PC-9 (cell line): ENCODE measurements at regions not wholly inside any gene's neighbourhood (a gene's known extent, or its start where the extent isn't known, plus 50 kb on each side); places are given as distances from the start of the nearest gene placed in this dataset.
A peak's percentile ranks its signal among the peaks of the same experiment; 100 is the strongest.

ENCODE experiments used
- BruUV-seq: library from RNA; stranded (reverse); fragments of 400-500 nt; replicated peaks from 2 replicates; lab custom pipeline; 2021; lab: Mats Ljungman, UMichigan
- CTCF ChIA-PET: fragments of 300-600 bp; sonication (Branson Sonifier 250); formaldehyde crosslinking; loops from one replicate; lab custom pipeline; 2022; ENCODE audit warnings: antibody characterized with exemption; lab: Charles Lee
- POLR2A ChIA-PET: fragments of 300-600 bp; sonication (Branson Sonifier 250); formaldehyde crosslinking; loops from one replicate; lab custom pipeline; 2022; ENCODE audit warnings: antibody characterized with exemption; ENCODE audit not compliant: unreplicated experiment; lab: Charles Lee
- DNase-seq, 2 experiments: peaks; one replicate each; pipeline versions ENCODE4 v3.0.0 to v3.0.0-alpha.2; 2015 to 2022; ENCODE audit warnings: mixed read lengths in 1 of 2
- H2AFZ ChIP-seq: fragments of 200-600 bp; sonication (generic); 2 replicates; pipeline ENCODE4 v1.8.1; 2017; ENCODE audit warnings: antibody characterized with exemption
- H3F3A ChIP-seq: fragments of 200-600 bp; sonication (generic); 2 replicates; pipeline ENCODE4 v1.8.1; 2017; ENCODE audit warnings: antibody characterized with exemption, mild to moderate bottlenecking, low read depth; ENCODE audit not compliant: insufficient read depth
- H3K27ac ChIP-seq: fragments of 200-600 bp; sonication (generic); 2 replicates; pipeline ENCODE4 v1.6.1; 2016; ENCODE audit warnings: mixed run types
- H3K27me3 ChIP-seq: fragments of 200-600 bp; sonication (generic); 2 replicates; pipeline ENCODE4 v1.6.1; 2016; ENCODE audit warnings: low read depth, mixed run types; ENCODE audit not compliant: insufficient read depth
- H3K36me3 ChIP-seq: fragments of 200-600 bp; sonication (generic); 2 replicates; pipeline ENCODE4 v1.6.1; 2016; ENCODE audit warnings: low read depth, mixed run types
- H3K4me1 ChIP-seq: fragments of 200-600 bp; sonication (generic); replicated peaks from 2 replicates; pipeline ENCODE4 v1.6.1; 2016; ENCODE audit warnings: mixed run types; ENCODE audit not compliant: insufficient read depth
- H3K4me2 ChIP-seq: fragments of 200-600 bp; sonication (generic); 2 replicates; pipeline ENCODE4 v1.6.1; 2017; ENCODE audit warnings: mixed run types
- H3K4me3 ChIP-seq: fragments of 200-600 bp; sonication (generic); 2 replicates; pipeline ENCODE4 v1.6.1; 2016; ENCODE audit warnings: mixed run types
- H3K79me2 ChIP-seq: fragments of 200-600 bp; sonication (generic); 2 replicates; pipeline ENCODE4 v1.6.1; 2017; ENCODE audit warnings: low read depth, mixed run types
- H3K9me2 ChIP-seq: fragments of 200-600 bp; sonication (generic); 2 replicates; pipeline ENCODE4 v1.8.1; 2017; ENCODE audit warnings: mild to moderate bottlenecking; ENCODE audit not compliant: insufficient read depth
- H3K9me3 ChIP-seq: fragments of 200-600 bp; sonication (generic); 2 replicates; pipeline ENCODE4 v1.8.1; 2016; ENCODE audit warnings: low read depth; ENCODE audit not compliant: insufficient read depth
- H4K20me1 ChIP-seq: fragments of 200-600 bp; sonication (generic); 2 replicates; pipeline ENCODE4 v1.8.1; 2017; ENCODE audit not compliant: insufficient read depth
- CTCF ChIP-seq: fragments of 200-600 bp; sonication (generic); conservative IDR thresholded peaks from 2 replicates; pipeline ENCODE4 v1.6.1; 2017; ENCODE audit warnings: mixed run types, antibody characterized with exemption, mild to moderate bottlenecking, moderate library complexity
- EZH2 ChIP-seq: fragments of 200-600 bp; sonication (generic); IDR thresholded peaks from 2 replicates; pipeline ENCODE4 v1.8.0; 2017; ENCODE audit warnings: antibody characterized with exemption, low read depth
- intact Hi-C: fragments of 100-400 bp; cut with micrococcal nuclease; formaldehyde crosslinking; loops from one replicate; pipeline ENCODE4 v1.10.0; 2022; ENCODE audit not compliant: unreplicated experiment

- no peaks in the 10 kb centered on the region for H3K4me1 ChIP-seq
- no peaks in the 10 kb centered on the region for H3K9me3 ChIP-seq
- H3K79me2 ChIP-seq = no peaks in the 10 kb centered on the region
- CTCF ChIA-PET = no interaction called here
- H3K9me2 ChIP-seq = no peaks in the 10 kb centered on the region
- H3K27ac ChIP-seq = no peak overlapping the region
- intact Hi-C loops = no loop called here
- POLR2A ChIA-PET = no interaction called here
- no peaks in the 10 kb centered on the region for H4K20me1 ChIP-seq
- DNase-seq = no peak
- H3K36me3 ChIP-seq = no peaks in the 10 kb centered on the region
- no peak overlapping the region for H3K4me3 ChIP-seq
- H2AFZ ChIP-seq = no peak overlapping the region
- BruUV-seq = no TSS peak
- no peak overlapping the region for H3K4me2 ChIP-seq
- TF ChIP-seq EZH2 (no peak), CTCF (no peak)
- H3F3A ChIP-seq = no peaks in the 10 kb centered on the region
- H3K27me3 ChIP-seq = 0 out of 2 replicates have a peak, but pooled peaks cover 18% of the 10 kb centered on the region
These were observed 793.9 kb downstream of the SEMA5A start for GRCh38 chr5:8751971-8752370.

DNA sequence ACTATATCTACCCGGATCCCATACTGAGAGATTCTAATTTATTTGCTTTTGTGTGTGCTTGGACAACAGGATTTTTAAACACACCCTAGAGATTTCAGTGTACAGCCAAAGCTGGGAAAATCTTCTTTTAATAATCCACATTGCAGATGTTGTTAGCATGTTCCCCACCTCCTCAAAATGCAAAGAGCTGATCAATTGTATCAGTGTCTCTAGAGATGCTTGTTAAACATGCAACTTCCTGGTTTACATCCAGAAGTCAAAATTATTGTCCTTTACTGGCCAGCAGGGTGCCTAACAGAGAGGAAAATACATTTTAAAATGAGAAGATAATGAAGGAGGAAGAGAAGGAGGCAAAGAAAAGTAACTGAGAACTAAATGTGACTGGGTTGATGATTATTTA lies 793.3 kb downstream of the SEMA5A start:
- no peak for TF ChIP-seq CTCF
- TF ChIP-seq EZH2 = no peak
- POLR2A ChIA-PET = no interaction called here
- intact Hi-C loops = no loop called here
- Histone ChIP-seq H3K27ac (no peak overlapping the region), H3K4me2 (no peak overlapping the region), H3K4me1 (no peaks in the 10 kb centered on the region), H4K20me1 (no peaks in the 10 kb centered on the region), H3F3A (no peaks in the 10 kb centered on the region), H2AFZ (no peak overlapping the region), H3K9me2 (no peaks in the 10 kb centered on the region), H3K9me3 (no peaks in the 10 kb centered on the region), H3K36me3 (no peaks in the 10 kb centered on the region), H3K4me3 (no peak overlapping the region), H3K79me2 (no peaks in the 10 kb centered on the region), H3K27me3 (0 out of 2 replicates have a peak, but pooled peaks cover 15% of the 10 kb centered on the region)
- BruUV-seq = no TSS peak
- CTCF ChIA-PET = no interaction called here
- DNase-seq = no peak

GRCh38 chr5:8756498-8757084 lies 789.3 kb downstream of the SEMA5A start:
- POLR2A ChIA-PET = no interaction called here
- BruUV-seq = no TSS peak

More at GRCh38 chr5:8756498-8757084, 789.3 kb downstream of the SEMA5A start:
- no peaks in the 10 kb centered on the region for H3K4me1 ChIP-seq
- H2AFZ ChIP-seq = no peak overlapping the region
- H3K4me2 ChIP-seq = no peak overlapping the region
- H3K79me2 ChIP-seq = no peaks in the 10 kb centered on the region
- no peaks in the 10 kb centered on the region for H4K20me1 ChIP-seq
- CTCF ChIA-PET = no interaction called here
- H3K36me3 ChIP-seq = no peaks in the 10 kb centered on the region
- no peaks in the 10 kb centered on the region for H3K9me2 ChIP-seq
- no peaks in the 10 kb centered on the region for H3F3A ChIP-seq
- intact Hi-C loops = loop anchor here (2.0 kb wide), 1 partner anchor 450 kb away; no protein-coding TSS in a partner anchor
- no peak for TF ChIP-seq EZH2
- peak; percentile 83 for TF ChIP-seq CTCF
- no peak overlapping the region for H3K27ac ChIP-seq
- H3K27me3 ChIP-seq = peaks cover 16% of the 10 kb centered on the region; the same call in 1 of the 2 replicates
- peak in 1 of 2 experiments; percentile 43 for DNase-seq
- no peak overlapping the region for H3K4me3 ChIP-seq
- peaks cover 7% of the 10 kb centered on the region; the same call in 1 of the 2 replicates for H3K9me3 ChIP-seq
